ENCODE measurements at regions not wholly inside any gene's neighbourhood (a gene's known extent, or its start where the extent isn't known, plus 50 kb on each side); places are given as distances from the start of the nearest gene placed in this dataset.

- TF ChIP-seq CTCF (IDR thresholded peaks at IDR 0.05), result no peak
- no peak for TF ChIP-seq POLR2AphosphoS5 (IDR thresholded peaks at IDR 0.05)
- TF ChIP-seq POLR2A (IDR thresholded peaks at IDR 0.05), result no peak
These were observed 128.5 kb upstream of the CPEB4 start for GRCh38 chr5:173759691-173760090.
